COLO668 (cell line): ENCODE measurements at regions not wholly inside any gene's neighbourhood (a gene's known extent, or its start where the extent isn't known, plus 50 kb on each side); places are given as distances from the start of the nearest gene placed in this dataset.

Source experiments
- DNase-seq: peaks from one replicate; lab custom pipeline; 2025; ENCODE audit not compliant: unreplicated experiment; lab: John Stamatoyannopoulos, UW

GRCh38 chr20:40769677-40770285 is 80.7 kb upstream of the MAFB start:
- DNase-seq = no peak

DNA sequence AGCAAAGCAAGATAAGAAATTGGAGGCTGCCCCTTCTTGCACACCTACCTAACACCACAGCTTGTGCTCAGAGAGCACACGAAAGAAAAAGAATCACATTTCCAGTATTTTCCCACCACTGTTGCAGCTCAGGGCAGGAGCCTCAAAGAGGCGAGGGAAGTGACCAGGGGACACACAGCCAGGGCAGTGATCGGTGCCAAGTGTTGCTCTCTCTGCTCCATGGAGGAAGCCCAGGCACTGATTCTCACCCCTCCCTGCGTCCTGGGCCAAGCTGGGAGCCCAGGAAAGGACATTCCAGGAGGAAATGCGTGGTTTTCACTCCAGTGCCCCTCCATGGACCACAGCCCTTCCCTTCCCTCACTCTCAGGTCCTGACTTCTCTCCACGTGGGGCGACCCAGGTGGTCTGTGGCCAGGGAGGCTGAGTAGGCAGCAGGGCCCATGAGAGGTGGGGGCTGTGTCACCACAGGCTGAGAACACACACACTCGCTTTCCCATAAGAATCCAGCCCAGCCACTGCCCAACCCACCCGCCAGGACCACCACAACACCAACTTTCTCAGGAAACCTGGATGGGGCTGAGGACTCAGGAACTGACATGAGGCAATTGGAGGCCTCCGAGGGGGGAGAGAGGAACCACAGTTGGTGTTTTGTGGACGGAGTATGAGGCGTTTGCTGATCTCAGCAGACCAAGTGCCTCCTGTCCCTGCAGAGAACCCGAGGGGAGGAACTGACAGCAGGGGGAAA is 81.7 kb upstream of the MAFB start:
- DNase-seq = no peak

GRCh38 chr20:40771308-40771610 is 82.2 kb upstream of the MAFB start:
- no peak for DNase-seq

GRCh38 chr20:40771848-40772511 is 82.9 kb upstream of the MAFB start:
- DNase-seq = no peak

DNA sequence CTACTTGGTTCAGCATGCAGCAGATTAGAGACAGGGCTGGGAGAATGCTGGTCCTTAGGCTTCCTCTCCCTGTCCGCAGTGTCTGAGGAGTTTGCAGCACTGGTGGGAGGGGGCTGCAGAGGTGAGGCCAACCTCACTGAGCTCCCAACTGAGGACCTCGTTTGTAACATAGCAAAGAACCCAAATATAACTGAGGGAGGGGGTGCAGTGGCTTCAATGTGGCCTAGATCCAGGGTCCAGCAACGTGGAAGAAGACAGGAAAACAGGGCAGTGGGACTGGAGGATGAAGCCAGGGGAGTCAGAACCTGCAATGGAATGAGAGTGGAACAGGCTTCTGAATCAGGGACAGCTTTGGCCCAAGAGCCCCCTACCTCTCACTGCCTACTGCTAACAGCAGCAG is 84.3 kb upstream of the MAFB start:
- DNase-seq = no peak

- no peak for DNase-seq
Observed at GRCh38 chr20:40774252-40774651, 85.2 kb upstream of the MAFB start.

- no peak for DNase-seq
Observed at GRCh38 chr20:40775561-40776146, 86.6 kb upstream of the MAFB start.

DNA sequence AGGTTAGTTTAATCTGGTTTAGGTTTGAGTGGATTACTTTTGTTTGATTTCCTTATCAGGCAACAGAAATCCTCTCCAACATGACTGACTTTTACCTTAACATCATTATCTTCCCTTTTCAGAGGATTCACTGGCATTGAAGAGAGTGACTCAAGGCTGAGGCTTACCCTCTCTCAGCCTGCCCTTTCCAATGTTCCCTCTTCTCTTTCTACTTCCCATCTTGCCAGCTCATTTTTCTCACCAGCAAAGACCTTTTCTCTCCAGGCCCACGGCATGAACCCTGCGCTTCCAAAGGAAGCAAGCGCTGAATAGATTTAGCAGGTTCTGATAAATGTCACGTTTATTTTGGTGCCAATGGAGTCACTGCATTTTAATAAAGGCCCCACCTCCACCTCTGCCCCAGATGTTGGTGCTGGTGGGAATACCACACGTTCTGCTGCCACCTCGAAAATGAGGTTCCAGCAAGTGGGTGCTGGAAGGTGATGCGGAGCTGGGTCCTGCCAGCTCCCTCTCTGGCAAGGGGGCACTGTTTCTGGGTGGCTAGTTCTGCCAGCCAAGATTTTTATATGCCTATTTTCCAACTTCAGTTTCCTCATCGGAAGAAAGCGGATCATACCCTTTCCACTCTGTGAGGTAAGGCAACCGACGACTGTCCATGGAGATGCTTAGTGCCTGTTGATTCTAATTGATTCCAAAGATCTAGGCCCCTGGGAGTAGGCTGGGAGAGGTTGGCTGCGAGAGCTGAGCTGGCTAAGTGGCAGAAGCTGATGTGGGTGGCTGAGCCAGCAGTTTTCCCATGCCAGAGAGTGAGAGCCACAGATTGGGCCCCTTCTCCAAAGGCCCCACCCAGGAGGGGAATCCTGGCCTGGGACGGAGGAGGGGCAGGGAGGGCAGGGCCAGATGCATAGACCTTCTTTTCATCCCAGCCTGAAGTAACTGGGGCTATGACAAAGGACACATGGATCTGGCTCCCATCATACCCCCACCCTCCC is 87.7 kb upstream of the MAFB start:
- DNase-seq = no peak

GRCh38 chr20:40777653-40778052 is 88.6 kb upstream of the MAFB start:
- DNase-seq = no peak

DNA sequence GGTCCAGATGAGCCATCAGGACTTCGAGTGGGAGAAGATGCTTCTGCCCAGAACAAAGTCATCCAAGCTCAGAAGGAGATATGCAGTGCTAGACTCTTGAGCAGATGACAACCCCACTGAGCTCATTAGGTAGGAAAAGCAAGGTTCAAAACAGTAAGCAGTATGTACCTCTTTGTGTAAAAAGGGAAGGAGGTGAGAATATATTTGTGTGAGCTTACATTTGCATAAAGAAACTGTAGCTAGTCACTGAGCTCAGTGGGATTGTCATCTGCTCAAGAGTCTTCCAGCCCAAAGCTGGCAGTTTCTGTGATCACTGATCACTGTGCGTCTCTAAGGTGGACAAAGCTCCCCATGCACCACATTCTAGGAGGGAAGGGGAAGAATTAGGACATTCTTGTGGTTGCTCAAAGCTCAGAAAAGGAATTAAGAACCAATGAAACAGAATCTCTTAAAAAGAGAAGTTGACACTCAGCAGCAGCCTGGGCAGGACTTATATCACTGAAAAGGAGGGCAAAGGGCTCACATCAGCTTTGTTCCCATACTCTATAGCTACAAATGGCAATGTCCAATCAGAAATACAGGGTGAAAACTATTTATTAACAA is 90.0 kb upstream of the MAFB start:
- no peak for DNase-seq

GRCh38 chr20:40781327-40782042 is 92.4 kb upstream of the MAFB start:
- DNase-seq = no peak

GRCh38 chr20:40782043-40782368 is 93.0 kb upstream of the MAFB start:
- no peak for DNase-seq

DNA sequence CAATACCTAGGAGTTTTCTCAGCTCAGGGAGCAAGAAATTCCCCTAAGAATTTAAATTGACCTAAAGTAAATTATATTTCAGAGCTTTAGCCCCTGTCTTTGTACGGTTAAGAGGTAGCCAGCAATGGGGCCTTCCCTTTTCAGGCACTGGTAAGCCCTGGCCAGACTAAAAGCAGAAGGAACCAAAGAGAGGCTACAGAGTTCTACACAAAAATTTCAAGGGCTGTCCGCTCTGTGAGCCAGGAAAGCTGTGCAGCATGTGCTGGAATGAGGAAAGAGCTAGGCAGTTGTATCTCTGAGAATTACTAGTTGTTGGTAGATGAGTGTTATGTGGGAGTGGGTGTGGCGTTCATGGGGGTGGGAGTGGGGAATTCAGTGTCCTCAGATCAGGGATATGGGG is 96.3 kb upstream of the MAFB start:
- DNase-seq = no peak

GRCh38 chr20:40786336-40786735 is 97.3 kb upstream of the MAFB start:
- DNase-seq = no peak

DNA sequence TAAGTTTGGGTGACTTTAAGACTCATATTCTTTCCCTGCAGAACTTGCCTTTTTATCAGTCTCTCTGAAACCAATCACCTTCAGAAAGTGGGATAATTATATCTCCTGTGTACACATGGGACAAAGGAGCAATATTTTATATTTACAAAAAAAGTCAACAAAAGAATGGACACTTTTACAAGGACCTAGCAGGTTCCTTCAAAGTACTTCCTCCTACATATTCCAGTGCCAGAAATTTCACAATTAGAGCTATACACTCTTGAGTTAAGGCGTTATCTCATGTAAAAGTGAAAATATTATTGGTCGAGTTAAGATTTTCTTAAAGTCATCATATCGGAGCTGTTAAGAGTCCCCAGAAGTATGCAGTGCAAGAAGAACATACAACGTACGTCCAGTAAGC is 98.9 kb upstream of the MAFB start:
- no peak for DNase-seq

GRCh38 chr20:40797425-40797824 is 108.4 kb upstream of the MAFB start:
- no peak for DNase-seq

- DNase-seq = no peak
Observed at GRCh38 chr20:40798066-40798465, 109.0 kb upstream of the MAFB start.

GRCh38 chr20:40802886-40803285 is 113.8 kb upstream of the MAFB start:
- no peak for DNase-seq

GRCh38 chr20:40803381-40803780 is 114.3 kb upstream of the MAFB start:
- no peak for DNase-seq

DNA sequence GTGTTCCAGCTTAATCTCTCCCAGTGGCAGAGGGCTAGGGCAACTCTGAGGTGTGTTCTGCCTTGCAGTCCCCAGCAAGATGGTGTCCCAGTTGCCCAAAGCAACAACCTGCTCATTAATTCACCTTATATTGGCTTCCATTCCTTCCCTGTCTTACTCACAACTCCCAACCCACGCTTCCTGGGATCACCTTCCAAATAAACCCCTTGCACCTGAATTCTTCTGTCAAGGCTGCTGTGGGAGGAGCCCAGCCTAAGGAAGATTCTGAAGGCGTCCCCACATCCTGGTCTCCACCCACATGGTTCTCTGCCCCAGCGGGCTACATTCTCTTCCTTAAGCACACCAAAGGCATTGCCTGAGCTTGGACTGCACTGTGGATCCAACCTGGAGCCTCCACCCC is 116.6 kb upstream of the MAFB start:
- no peak for DNase-seq
